ENCODE measurements at regions not wholly inside any gene's neighbourhood (a gene's known extent, or its start where the extent isn't known, plus 50 kb on each side); places are given as distances from the start of the nearest gene placed in this dataset.

GRCh38 chr1:21357161-21357560 is 66.9 kb upstream of the ECE1 start:
- Histone ChIP-seq H3K4me1 (replicated peaks; ENCODE audit: insufficient read depth) (no peaks in the 10 kb centered on the region), H3K79me2 (ENCODE audit: low read depth) (no peaks in the 10 kb centered on the region), H3F3A (ENCODE audit: insufficient read depth, low read depth) (no peaks in the 10 kb centered on the region), H3K27me3 (ENCODE audit: insufficient read depth, low read depth) (no peaks in the 10 kb centered on the region), H3K9me3 (ENCODE audit: insufficient read depth, low read depth) (no peaks in the 10 kb centered on the region), H3K9me2 (ENCODE audit: insufficient read depth) (no peaks in the 10 kb centered on the region), H3K4me2 (no peak overlapping the region), H3K36me3 (ENCODE audit: low read depth) (no peaks in the 10 kb centered on the region), H3K4me3 (no peak overlapping the region), H3K27ac (no peak overlapping the region), H2AFZ (no peak overlapping the region), H4K20me1 (ENCODE audit: insufficient read depth) (no peaks in the 10 kb centered on the region)
- ChIA-PET POLR2A (ENCODE audit: unreplicated experiment) (interaction anchor here (0.7 kb wide), 1 partner anchor 1175 kb away, joined by 13 read pairs; no protein-coding TSS in a partner anchor), CTCF (no interaction called here)
- peak in 1 of 2 experiments; percentile 37 for DNase-seq
- TF ChIP-seq EZH2 (IDR thresholded peaks at IDR 0.05; ENCODE audit: low read depth), result no peak
- no peak for TF ChIP-seq CTCF (conservative IDR thresholded peaks at IDR 0.05)
- intact Hi-C loops (cut with micrococcal nuclease; ENCODE audit: unreplicated experiment), result no loop called here
- no TSS peak for BruUV-seq (replicated peaks)

GRCh38 chr1:21355956-21356355 is 65.7 kb upstream of the ECE1 start:
- Histone ChIP-seq H2AFZ (no peak overlapping the region), H3K27ac (no peak overlapping the region), H3K79me2 (ENCODE audit: low read depth) (no peaks in the 10 kb centered on the region), H4K20me1 (ENCODE audit: insufficient read depth) (no peaks in the 10 kb centered on the region), H3K4me1 (replicated peaks; ENCODE audit: insufficient read depth) (no peaks in the 10 kb centered on the region), H3K9me2 (ENCODE audit: insufficient read depth) (no peaks in the 10 kb centered on the region), H3F3A (ENCODE audit: insufficient read depth, low read depth) (no peaks in the 10 kb centered on the region), H3K9me3 (ENCODE audit: insufficient read depth, low read depth) (no peaks in the 10 kb centered on the region), H3K4me3 (no peak overlapping the region), H3K36me3 (ENCODE audit: low read depth) (no peaks in the 10 kb centered on the region), H3K27me3 (ENCODE audit: insufficient read depth, low read depth) (no peaks in the 10 kb centered on the region), H3K4me2 (no peak overlapping the region)
- no TSS peak for BruUV-seq (replicated peaks)
- ChIA-PET CTCF (no interaction called here), POLR2A (ENCODE audit: unreplicated experiment) (no interaction called here)
- TF ChIP-seq CTCF (conservative IDR thresholded peaks at IDR 0.05) (no peak), EZH2 (IDR thresholded peaks at IDR 0.05; ENCODE audit: low read depth) (no peak)
- DNase-seq, result peak; percentile 36 to 37
- intact Hi-C loops (cut with micrococcal nuclease; ENCODE audit: unreplicated experiment), result no loop called here

GRCh38 chr1:21352586-21352985 is 62.3 kb upstream of the ECE1 start:
- ChIA-PET CTCF (no interaction called here), POLR2A (ENCODE audit: unreplicated experiment) (no interaction called here)
- Histone ChIP-seq H4K20me1 (ENCODE audit: insufficient read depth) (no peaks in the 10 kb centered on the region), H3K4me2 (no peak overlapping the region), H2AFZ (no peak overlapping the region), H3F3A (ENCODE audit: insufficient read depth, low read depth) (no peaks in the 10 kb centered on the region), H3K27me3 (ENCODE audit: insufficient read depth, low read depth) (no peaks in the 10 kb centered on the region), H3K9me2 (ENCODE audit: insufficient read depth) (no peaks in the 10 kb centered on the region), H3K79me2 (ENCODE audit: low read depth) (no peaks in the 10 kb centered on the region), H3K36me3 (ENCODE audit: low read depth) (no peaks in the 10 kb centered on the region), H3K27ac (no peak overlapping the region), H3K9me3 (ENCODE audit: insufficient read depth, low read depth) (no peaks in the 10 kb centered on the region), H3K4me1 (replicated peaks; ENCODE audit: insufficient read depth) (no peaks in the 10 kb centered on the region), H3K4me3 (no peak overlapping the region)
- BruUV-seq (replicated peaks), result no TSS peak
- TF ChIP-seq CTCF (conservative IDR thresholded peaks at IDR 0.05) (no peak), EZH2 (IDR thresholded peaks at IDR 0.05; ENCODE audit: low read depth) (no peak)
- intact Hi-C loops (cut with micrococcal nuclease; ENCODE audit: unreplicated experiment), result no loop called here
- DNase-seq, result no peak

Data from PC-9 (cell line).